ENCODE measurements at regions not wholly inside any gene's neighbourhood (a gene's known extent, or its start where the extent isn't known, plus 50 kb on each side); places are given as distances from the start of the nearest gene placed in this dataset.

DNA sequence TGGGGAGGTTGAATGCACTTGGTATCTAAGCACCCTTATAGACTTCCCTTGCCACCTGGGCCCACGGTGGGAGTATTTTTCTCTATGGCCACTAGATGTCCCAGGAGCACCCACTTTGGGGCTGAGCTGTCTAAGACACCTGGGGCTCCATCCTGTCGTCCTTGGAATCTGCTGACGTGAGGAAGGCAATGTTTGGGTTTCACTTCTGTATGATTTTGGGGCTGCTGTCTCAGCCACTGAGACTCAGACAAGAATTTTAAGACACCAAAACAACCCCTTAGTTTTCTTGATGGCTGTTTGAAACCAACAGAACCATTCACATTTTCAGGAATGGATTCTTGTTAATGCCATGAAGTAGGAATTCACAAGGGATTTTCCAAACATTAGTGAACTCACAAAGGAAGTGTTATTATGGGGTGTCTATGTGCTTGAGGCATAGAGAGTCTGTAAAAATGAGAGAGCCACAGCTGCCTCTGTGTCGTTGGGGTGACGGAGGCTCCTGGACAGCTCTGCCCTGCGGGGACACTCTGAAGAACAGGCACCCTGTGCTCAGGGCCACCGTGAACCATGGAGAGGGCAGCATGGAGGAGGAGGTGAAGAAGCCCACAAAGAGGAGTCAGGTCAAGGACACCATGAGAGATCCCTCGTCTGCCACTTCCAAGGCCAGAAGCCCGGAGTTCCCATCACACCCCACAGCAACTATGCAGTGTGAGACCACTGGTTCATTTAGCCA, 106.8 kb upstream of the SPATA13 start:
- peaks cover 8% of the 10 kb centered on the region for H3K27me3 Mint-ChIP-seq (ENCODE audit: low read depth)
- H3K9me3 Mint-ChIP-seq: no peaks in the 10 kb centered on the region
- H3K27ac Mint-ChIP-seq: no peak overlapping the region
- no peak overlapping the region for H3K4me3 Mint-ChIP-seq
- peak; percentile 55 for DNase-seq (ENCODE audit: low spot score)
- H3K36me3 Mint-ChIP-seq (ENCODE audit: low read depth): no peaks in the 10 kb centered on the region
- H3K4me1 Mint-ChIP-seq (ENCODE audit: low read depth): peaks cover 4% of the 10 kb centered on the region

DNA sequence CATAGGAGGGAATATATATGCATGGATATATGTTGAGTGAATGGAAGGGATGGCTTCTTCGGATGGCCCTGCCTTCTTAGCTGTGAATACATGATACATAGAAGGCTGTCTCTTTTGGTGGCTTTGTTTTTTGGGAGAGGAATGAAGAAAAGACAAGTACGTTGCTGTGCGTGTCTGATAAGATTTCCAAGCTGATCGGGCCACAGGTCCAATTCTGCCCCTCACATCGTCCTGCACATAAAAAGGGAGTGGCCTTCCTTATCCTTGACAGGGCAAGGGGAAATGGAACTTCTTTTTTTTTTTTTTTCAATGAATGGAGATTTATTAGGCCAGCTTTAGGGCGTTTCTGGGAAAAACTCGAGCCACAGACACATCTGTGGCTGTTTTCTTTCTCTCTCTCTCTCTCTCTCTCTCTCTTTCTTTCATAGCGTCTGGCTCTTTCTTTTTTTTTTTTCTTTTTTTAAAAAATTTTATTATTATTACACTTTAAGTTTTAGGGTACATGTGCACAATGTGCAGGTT, 103.8 kb upstream of the SPATA13 start:
- Mint-ChIP-seq H3K4me1 (ENCODE audit: low read depth) (peaks cover 1% of the 10 kb centered on the region), H3K4me3 (no peak overlapping the region), H3K36me3 (ENCODE audit: low read depth) (no peaks in the 10 kb centered on the region), H3K27me3 (ENCODE audit: low read depth) (peaks cover 8% of the 10 kb centered on the region), H3K27ac (no peak overlapping the region), H3K9me3 (no peaks in the 10 kb centered on the region)
- DNase-seq (ENCODE audit: low spot score): no peak

DNA sequence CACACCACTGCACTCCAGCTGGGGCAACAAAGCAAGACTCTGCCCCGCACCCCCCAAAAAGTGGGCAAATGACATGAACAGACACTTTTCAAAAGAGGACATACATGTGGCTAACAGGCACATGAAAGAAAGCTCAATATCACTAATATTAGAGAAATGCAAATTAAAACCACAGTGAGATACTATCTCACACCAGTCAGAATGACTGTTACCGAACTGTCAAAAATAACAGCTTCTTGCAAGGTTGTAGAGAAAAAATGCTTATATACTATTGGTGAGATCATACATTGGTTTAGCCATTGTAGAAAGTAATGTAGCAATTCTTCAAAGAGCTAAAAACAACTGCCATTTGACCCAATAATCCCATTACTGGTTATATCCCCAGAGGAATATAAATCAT, 99.5 kb upstream of the SPATA13 start:
- H3K27ac Mint-ChIP-seq: no peak overlapping the region
- H3K27me3 Mint-ChIP-seq (ENCODE audit: low read depth): peaks cover 3% of the 10 kb centered on the region
- H3K36me3 Mint-ChIP-seq (ENCODE audit: low read depth): no peaks in the 10 kb centered on the region
- H3K4me1 Mint-ChIP-seq (ENCODE audit: low read depth): peaks cover 9% of the 10 kb centered on the region
- H3K4me3 Mint-ChIP-seq: no peak overlapping the region
- DNase-seq (ENCODE audit: low spot score): no peak
- no peaks in the 10 kb centered on the region for H3K9me3 Mint-ChIP-seq

- Mint-ChIP-seq H3K27ac (peak overlapping the region; percentile 62), H3K36me3 (ENCODE audit: low read depth) (no peaks in the 10 kb centered on the region)
Measured at GRCh38 chr13:24063281-24063877, 97.1 kb upstream of the SPATA13 start.

GRCh38 chr13:24064371-24064770, 96.1 kb upstream of the SPATA13 start:
- Mint-ChIP-seq H3K27me3 (ENCODE audit: low read depth) (peaks cover 13% of the 10 kb centered on the region), H3K27ac (no peak overlapping the region), H3K9me3 (no peaks in the 10 kb centered on the region), H3K4me3 (no peak overlapping the region), H3K4me1 (ENCODE audit: low read depth) (peaks cover 9% of the 10 kb centered on the region), H3K36me3 (ENCODE audit: low read depth) (no peaks in the 10 kb centered on the region)
- no peak for DNase-seq (ENCODE audit: low spot score)

More at GRCh38 chr13:24063281-24063877, 97.1 kb upstream of the SPATA13 start:
- H3K9me3 Mint-ChIP-seq: no peaks in the 10 kb centered on the region
- peaks cover 10% of the 10 kb centered on the region for H3K27me3 Mint-ChIP-seq (ENCODE audit: low read depth)
- H3K4me3 Mint-ChIP-seq: peak overlapping the region; percentile 2
- DNase-seq (ENCODE audit: low spot score): no peak
- H3K4me1 Mint-ChIP-seq (ENCODE audit: low read depth): peaks cover 9% of the 10 kb centered on the region

DNA sequence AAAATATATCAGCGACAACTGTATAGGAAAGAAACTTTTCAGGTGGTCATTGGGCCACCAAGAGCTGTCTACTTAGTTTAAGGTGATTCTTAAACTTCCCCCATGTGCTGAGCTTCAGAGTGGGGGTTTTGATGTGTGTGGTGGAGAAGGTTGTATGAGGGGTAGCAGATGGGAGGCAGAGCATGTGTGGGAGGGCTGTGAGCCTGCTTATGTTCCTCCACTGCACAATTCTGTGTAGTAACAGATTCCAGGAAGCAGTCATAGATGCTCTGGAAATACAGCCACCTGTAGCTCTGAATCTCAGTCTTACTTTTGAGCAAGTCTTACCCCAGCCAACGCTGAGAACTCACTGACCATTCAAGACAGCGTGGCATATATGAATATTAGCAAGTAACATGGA, 95.3 kb upstream of the SPATA13 start:
- Mint-ChIP-seq H3K36me3 (ENCODE audit: low read depth) (no peaks in the 10 kb centered on the region), H3K27ac (no peak overlapping the region), H3K4me1 (ENCODE audit: low read depth) (peaks cover 8% of the 10 kb centered on the region), H3K9me3 (no peaks in the 10 kb centered on the region), H3K27me3 (ENCODE audit: low read depth) (peaks cover 13% of the 10 kb centered on the region), H3K4me3 (no peak overlapping the region)
- no peak for DNase-seq (ENCODE audit: low spot score)

- H3K27ac Mint-ChIP-seq: no peak overlapping the region
- no peaks in the 10 kb centered on the region for H3K36me3 Mint-ChIP-seq (ENCODE audit: low read depth)
- H3K4me1 Mint-ChIP-seq (ENCODE audit: low read depth): peaks cover 8% of the 10 kb centered on the region
- no peak overlapping the region for H3K4me3 Mint-ChIP-seq
- no peaks in the 10 kb centered on the region for H3K9me3 Mint-ChIP-seq
- peaks cover 13% of the 10 kb centered on the region for H3K27me3 Mint-ChIP-seq (ENCODE audit: low read depth)
- no peak for DNase-seq (ENCODE audit: low spot score)
Measured at GRCh38 chr13:24066405-24067295, 93.9 kb upstream of the SPATA13 start.

GRCh38 chr13:24068472-24068871, 92.0 kb upstream of the SPATA13 start:
- no peak overlapping the region for H3K27ac Mint-ChIP-seq
- H3K9me3 Mint-ChIP-seq: no peaks in the 10 kb centered on the region
- DNase-seq (ENCODE audit: low spot score): no peak
- peaks cover 4% of the 10 kb centered on the region for H3K4me1 Mint-ChIP-seq (ENCODE audit: low read depth)
- H3K36me3 Mint-ChIP-seq (ENCODE audit: low read depth): no peaks in the 10 kb centered on the region
- no peak overlapping the region for H3K4me3 Mint-ChIP-seq
- peaks cover 15% of the 10 kb centered on the region for H3K27me3 Mint-ChIP-seq (ENCODE audit: low read depth)

DNA sequence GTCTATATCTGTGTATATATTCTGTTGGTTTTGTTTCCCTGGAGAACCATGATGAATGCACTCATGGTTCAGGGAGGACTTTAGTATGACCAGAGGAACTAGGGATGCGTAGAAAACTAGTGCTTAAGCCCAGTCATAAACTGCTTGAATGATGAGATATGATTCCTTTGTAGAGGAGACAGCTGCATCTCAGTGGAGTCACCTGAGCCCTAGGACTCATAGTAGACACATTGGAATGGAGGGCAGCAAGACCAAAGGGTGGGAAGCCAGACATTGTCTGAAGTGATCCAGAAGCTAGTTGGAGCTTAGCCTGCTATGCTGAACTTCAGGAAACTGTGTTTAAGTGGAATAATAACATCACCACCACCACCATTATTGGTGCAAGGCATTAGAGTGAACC, 89.5 kb upstream of the SPATA13 start:
- Mint-ChIP-seq H3K4me3 (no peak overlapping the region), H3K27ac (no peak overlapping the region), H3K9me3 (no peaks in the 10 kb centered on the region), H3K4me1 (ENCODE audit: low read depth) (peaks cover 2% of the 10 kb centered on the region), H3K27me3 (ENCODE audit: low read depth) (peaks cover 14% of the 10 kb centered on the region), H3K36me3 (ENCODE audit: low read depth) (no peaks in the 10 kb centered on the region)
- no peak for DNase-seq (ENCODE audit: low spot score)

DNA sequence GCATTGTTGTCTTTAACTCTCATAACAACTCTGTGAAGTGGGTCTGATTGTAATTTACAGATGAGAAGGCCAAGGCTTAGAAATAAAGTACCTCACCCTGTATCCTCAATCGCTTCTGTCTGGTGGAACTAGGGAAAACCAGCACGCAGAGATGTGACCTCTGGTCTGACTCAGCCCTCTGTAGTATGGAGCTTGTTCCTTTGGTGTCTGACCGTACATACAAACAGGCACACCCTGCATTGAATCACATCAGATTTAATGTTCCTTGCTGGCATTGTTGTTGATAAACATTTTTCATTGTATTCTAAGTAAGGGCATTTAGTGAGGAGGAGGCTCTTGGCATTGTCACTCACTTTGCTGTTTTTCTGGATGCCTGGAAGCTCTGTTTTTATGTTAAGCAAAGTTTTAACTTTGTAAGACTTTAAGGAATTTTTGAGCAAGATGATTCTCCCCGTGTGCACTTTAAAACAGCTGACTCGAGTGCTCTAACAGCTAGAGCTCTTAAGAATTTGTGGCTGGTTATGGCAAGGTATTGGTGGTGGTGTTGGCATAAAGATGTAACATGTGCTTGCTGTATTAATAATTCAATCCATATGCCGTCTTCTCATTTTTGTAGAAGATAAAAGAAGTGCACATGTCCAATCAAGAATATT, 89.0 kb upstream of the SPATA13 start:
- H3K27me3 Mint-ChIP-seq (ENCODE audit: low read depth): peaks cover 14% of the 10 kb centered on the region
- H3K4me3 Mint-ChIP-seq: no peak overlapping the region
- no peak for DNase-seq (ENCODE audit: low spot score)
- peaks cover 4% of the 10 kb centered on the region for H3K4me1 Mint-ChIP-seq (ENCODE audit: low read depth)
- no peaks in the 10 kb centered on the region for H3K36me3 Mint-ChIP-seq (ENCODE audit: low read depth)
- no peak overlapping the region for H3K27ac Mint-ChIP-seq
- no peaks in the 10 kb centered on the region for H3K9me3 Mint-ChIP-seq

GRCh38 chr13:24073657-24074056, 86.9 kb upstream of the SPATA13 start:
- no peaks in the 10 kb centered on the region for H3K36me3 Mint-ChIP-seq (ENCODE audit: low read depth)
- H3K27me3 Mint-ChIP-seq (ENCODE audit: low read depth): peaks cover 7% of the 10 kb centered on the region
- no peak overlapping the region for H3K4me3 Mint-ChIP-seq
- no peaks in the 10 kb centered on the region for H3K9me3 Mint-ChIP-seq
- no peak overlapping the region for H3K27ac Mint-ChIP-seq
- H3K4me1 Mint-ChIP-seq (ENCODE audit: low read depth): peaks cover 5% of the 10 kb centered on the region
- DNase-seq (ENCODE audit: low spot score): no peak

DNA sequence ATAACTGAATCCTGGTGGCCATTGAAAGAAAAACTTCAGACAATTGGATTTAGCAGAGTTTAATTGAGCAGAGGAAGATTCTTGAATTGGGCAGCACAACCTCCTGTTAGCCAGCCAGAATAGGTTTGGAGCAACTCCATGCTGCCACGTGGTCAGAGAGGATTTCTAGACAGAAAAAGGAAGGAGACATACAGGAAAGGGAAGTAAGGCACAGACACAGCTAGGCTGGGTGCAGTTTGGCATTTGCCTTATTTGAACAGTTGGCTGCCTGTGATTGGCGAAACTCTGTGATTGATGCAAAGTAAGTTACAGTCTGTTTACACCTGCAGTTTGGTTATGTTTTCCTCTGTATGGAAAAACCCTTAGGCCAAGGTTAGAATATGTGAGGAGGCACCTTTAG, 85.8 kb upstream of the SPATA13 start:
- H3K4me3 Mint-ChIP-seq: no peak overlapping the region
- DNase-seq (ENCODE audit: low spot score): no peak
- H3K27me3 Mint-ChIP-seq (ENCODE audit: low read depth): peaks cover 3% of the 10 kb centered on the region

DNA sequence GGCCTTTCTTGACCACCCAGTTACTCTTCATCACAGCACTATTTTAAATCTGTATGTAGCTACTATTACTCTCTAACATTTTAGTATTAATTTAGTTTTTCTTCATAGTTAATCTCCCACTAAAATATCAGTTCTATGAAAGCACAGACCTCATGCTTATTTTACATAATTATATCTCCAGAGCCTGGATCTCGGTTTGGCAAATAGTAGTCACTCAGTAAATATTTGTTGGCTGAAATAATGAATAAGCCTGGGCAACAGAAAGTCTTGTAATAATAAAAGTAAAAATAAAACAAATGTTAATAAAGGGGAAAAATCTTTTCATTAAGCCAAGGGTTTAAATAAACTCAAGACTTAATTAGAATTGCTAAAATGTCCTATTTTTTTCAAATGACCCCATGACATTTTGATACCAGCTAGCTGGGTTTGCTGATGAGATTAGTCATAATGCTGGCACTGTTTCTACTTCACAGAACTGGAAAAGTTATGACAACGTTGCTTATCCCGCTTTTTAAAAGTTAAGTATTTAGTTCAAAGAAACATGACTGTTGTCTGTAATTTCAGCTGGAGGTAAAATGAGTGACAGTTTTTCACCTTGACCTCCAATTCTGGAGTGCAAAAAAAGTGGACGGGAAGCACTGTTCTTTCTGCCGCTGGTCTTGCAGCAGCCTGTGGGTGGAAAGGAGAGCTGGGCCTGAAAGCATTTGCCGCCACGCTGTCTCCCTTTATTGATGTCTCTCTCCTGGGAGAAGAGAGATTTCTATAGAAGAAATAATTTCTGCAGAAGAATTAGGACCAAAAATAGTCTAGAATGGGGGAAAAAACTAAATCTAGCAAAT, 85.2 kb upstream of the SPATA13 start:
- H3K36me3 Mint-ChIP-seq (ENCODE audit: low read depth): no peaks in the 10 kb centered on the region
- DNase-seq (ENCODE audit: low spot score): no peak
- H3K9me3 Mint-ChIP-seq: no peaks in the 10 kb centered on the region
- no peak overlapping the region for H3K4me3 Mint-ChIP-seq
- H3K4me1 Mint-ChIP-seq (ENCODE audit: low read depth): peaks cover 5% of the 10 kb centered on the region
- no peak overlapping the region for H3K27ac Mint-ChIP-seq
- peaks cover 3% of the 10 kb centered on the region for H3K27me3 Mint-ChIP-seq (ENCODE audit: low read depth)

More for the DNA sequence above, 85.8 kb upstream of the SPATA13 start:
- Mint-ChIP-seq H3K36me3 (ENCODE audit: low read depth) (no peaks in the 10 kb centered on the region), H3K9me3 (no peaks in the 10 kb centered on the region), H3K4me1 (ENCODE audit: low read depth) (peaks cover 5% of the 10 kb centered on the region), H3K27ac (no peak overlapping the region)
